ENCODE measurements at regions not wholly inside any gene's neighbourhood (a gene's known extent, or its start where the extent isn't known, plus 50 kb on each side); places are given as distances from the start of the nearest gene placed in this dataset.

DNA sequence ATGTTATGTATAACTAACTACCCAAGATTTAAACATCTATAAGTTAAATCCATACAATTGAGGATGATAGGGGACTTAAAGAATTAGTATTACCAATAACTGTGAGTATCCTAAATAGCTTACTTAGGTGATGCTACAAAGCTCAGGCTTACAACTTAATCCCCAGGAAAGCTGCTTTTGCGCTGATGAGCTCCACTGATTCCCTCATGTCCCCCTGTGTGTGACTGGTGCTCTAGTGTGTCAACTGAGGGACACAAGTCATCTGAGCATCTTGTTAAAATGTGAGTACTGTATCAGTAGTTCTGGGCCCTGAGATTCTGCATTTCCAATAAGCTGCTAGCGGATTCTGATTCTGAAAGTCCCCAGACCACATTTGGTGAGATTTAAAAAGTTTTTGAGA, 1458.8 kb downstream of the MRPL39 start:
- TF ChIP-seq, protein P1, sequence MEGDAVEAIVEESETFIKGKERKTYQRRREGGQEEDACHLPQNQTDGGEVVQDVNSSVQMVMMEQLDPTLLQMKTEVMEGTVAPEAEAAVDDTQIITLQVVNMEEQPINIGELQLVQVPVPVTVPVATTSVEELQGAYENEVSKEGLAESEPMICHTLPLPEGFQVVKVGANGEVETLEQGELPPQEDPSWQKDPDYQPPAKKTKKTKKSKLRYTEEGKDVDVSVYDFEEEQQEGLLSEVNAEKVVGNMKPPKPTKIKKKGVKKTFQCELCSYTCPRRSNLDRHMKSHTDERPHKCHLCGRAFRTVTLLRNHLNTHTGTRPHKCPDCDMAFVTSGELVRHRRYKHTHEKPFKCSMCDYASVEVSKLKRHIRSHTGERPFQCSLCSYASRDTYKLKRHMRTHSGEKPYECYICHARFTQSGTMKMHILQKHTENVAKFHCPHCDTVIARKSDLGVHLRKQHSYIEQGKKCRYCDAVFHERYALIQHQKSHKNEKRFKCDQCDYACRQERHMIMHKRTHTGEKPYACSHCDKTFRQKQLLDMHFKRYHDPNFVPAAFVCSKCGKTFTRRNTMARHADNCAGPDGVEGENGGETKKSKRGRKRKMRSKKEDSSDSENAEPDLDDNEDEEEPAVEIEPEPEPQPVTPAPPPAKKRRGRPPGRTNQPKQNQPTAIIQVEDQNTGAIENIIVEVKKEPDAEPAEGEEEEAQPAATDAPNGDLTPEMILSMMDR (optimal IDR thresholded peaks at IDR 0.05 in 1 of 3, IDR thresholded peaks at IDR 0.05 in 1 of 3, conservative IDR thresholded peaks at IDR 0.05 in 1 of 3; ENCODE audit: extremely low read depth in 1 of 3, insufficient read depth in 2 of 3, low read length in 3 of 3) = no peak
- TF ChIP-seq EZH2 (IDR thresholded peaks at IDR 0.05; ENCODE audit: low read length) = no peak

All from keratinocyte (primary cell).